HG03103 (cell line): ENCODE measurements at regions not wholly inside any gene's neighbourhood (a gene's known extent, or its start where the extent isn't known, plus 50 kb on each side); places are given as distances from the start of the nearest gene placed in this dataset.

Experiments used
- ATAC-seq: cut with Tn5 transposase; IDR thresholded peaks from one replicate; pipeline ENCODE4 v1.9.1; 2021; ENCODE audit warnings: low read depth; ENCODE audit not compliant: unreplicated experiment

DNA sequence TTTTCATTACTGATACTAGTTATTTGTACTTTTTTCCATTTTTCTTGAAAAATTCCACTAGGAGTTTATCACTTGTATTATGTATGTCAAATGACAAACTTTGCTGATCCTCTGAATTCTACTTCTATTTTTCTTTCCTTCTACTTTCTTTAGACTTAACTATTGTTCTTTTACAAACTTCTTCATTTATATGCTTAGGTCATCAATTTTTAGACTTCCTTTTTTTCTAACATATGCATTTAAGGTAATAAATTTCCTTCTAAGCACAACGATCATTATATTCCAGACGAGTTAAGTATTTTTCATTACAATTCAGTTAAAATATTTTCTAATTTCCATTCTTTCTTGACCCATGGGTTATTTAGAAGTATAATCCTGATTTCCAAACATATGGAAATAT lies 240.8 kb downstream of the NHLRC3 start:
- no peak for ATAC-seq

DNA sequence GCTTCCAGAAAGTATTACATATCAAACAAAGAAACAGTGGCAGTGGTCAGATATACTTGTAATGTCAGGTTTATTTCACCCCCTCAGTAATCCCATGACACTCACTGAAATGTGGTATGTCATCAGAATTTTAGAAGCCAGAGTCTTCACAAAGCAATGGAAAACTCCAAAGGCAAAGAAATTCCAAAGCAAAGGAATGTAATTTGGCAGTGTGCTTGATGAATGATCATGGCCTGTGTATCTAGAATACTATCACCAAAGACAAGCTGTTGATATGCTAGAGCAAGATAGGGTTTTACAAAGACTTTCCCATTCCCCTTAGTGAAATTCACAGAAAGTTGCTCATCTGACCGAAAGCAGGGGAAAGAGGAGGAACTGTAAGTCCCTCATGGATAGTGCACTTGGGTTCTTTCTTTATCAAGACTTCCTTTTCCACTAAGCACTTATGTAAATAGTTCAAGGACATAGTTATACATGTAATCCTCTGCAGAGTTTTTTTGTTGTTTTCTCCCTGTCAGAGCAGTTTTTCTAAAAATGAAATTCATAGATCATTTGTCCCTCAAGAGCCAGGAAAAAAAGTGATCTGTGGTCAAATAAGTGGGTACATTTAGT lies 243.4 kb downstream of the NHLRC3 start:
- ATAC-seq = no peak

DNA sequence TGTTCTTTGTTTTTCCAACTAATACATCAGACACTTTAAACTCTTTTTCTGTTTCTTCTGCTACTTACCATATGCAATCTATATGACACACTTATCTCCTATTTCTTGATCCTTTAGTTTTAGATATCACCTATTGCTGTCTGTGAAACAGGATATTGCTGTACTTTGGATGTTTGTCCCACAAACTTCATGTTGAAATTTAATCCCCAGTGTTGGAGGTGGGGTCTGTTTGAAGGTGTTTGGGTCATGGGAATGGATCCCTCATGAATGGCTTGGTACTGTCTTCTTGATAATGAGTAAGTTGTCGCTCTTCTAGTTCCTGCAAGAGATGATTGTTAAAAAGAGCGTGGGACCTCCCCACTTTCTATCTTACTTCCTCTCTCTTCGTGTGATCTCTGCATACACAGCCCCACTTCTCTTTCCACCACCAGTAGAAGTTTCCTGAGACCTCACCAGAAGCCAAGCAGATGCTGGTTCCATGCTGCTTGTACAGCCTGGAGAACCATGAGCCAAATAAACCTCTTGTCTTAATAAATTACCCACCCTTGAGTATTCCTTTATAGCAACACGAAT lies 244.2 kb downstream of the NHLRC3 start:
- peak; percentile 76 for ATAC-seq

DNA sequence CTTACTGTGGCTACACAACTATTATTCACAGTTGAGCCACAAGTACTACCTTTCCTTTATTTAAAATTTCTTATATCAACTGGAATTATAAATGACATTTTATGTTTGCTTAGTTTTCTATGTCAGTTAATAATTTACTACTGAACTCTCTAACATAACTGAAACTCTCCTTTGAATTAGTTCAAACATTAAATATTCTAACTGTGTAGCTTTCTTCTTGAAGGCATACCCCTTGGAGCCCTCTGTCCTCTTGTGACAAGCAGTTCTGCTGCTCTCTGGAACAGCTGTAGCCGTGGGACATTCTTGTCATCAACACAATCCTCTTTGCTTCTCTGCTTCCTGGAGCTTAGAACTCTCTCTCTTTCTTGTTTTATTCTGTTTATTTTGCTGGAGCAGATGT lies 244.8 kb downstream of the NHLRC3 start:
- ATAC-seq = no peak

DNA sequence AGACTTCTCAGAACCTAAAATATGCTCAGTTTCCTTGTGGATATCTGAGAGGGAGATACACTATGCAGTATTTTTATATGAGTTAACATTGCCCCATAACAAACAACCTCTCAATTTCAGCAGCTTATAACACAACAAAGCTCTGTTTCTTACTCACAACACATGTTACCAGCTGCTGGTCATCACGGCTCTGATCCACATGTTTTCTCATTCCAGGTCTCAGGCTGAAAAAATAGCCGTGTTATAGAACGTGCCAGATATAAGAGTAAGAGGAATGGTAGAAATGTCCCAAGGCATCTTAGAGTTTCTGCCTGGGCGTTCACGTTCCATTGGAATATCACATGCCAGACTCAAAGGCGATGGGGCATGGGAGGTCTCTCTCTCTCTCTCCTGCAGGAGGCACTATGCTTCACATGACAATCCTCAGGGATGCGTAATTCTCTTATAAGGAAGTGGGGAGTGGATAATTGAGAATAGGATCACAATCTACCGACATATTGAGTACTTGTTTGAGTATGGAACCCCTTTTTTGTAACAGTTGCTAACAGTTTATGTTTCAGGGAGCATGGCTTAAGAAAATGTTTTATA lies 246.6 kb downstream of the NHLRC3 start:
- ATAC-seq = no peak
